ENCODE measurements at regions not wholly inside any gene's neighbourhood (a gene's known extent, or its start where the extent isn't known, plus 50 kb on each side); places are given as distances from the start of the nearest gene placed in this dataset.

DNA sequence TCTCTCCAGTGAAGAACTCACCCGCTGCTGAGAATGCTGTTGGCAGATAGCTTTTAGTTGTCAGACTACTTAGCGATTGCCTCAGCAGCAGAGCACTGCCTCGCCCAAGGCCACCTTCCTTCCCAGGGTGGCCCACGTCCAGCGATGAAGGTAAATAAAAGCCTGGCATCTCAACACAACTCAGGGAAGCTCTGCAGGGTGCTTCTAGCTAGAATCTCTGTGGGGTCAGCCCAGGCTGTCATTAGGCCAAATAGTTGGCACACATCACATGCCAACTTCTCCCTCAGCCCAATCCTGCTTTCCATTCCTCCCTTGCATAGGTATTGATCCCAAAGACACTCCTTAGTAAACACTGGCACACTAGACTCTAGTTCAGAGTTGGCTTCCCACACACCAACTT is 368.1 kb upstream of the TMTC1 start:
- no peak for DNase-seq (ENCODE audit: low spot score)

DNA sequence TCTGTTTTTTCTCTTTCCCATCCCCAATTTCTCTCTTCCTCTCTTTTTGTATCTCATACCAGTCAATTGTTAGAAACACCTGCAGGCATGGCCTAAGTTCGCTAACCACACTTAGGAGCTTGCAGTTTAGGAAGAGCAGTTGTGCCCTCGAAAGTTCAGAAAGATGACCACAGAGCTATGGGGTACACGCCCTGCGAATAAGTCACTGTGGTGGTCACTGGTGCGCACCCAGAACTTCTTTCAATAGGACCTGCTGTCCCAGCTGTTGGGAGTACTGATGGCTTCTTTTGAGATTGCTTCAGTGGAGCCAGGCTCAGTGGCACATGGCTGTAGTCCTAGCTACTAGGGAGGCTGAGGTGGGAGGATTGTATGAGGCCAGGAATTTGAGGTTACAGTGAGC is 362.8 kb upstream of the TMTC1 start:
- no peak for DNase-seq (ENCODE audit: low spot score)

GRCh38 chr12:30145684-30146032 is 361.9 kb upstream of the TMTC1 start:
- no peak for DNase-seq (ENCODE audit: low spot score)

DNA sequence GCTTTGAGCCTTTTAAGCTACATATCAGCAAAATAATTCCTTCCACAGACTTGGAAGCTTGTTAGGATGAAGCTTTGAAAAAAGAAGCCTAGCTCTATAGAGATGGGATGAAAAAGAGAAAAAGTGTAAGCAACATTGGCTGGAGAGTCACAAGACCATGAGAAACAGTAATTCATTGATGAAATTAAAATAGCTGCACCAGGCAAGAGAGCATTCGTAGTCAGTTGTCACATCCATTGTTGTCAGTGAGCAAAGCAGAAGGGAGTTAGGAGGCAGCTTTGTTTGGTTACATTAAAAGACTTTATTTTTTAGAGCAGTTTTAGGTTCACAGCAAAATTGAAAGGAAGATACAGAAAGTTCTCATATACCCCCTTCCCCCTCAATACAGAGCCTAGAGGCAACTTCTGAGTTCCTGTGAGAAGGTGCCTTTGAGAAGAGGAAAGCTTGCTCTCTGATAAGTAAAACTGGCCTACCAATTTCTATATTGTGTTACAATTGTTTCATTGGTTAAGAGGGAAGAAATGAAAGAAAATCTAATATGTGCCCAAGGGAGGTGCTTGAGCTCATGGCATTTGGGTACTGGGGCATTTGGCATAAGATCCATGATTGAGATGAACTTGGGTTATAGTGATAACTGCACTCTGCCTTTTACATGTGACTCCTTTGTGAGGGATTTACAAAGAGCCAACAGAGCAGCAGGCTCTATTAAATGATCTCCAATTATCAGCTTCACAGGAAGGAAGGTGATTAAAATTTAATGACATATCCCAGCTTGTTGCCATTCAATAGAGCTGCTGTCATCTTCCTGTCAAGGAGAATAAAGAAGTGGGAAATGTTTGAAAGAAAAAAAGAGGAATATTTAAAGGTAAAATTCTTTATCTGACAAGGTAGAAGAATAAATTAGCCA is 361.3 kb upstream of the TMTC1 start:
- no peak for DNase-seq (ENCODE audit: low spot score)

- no peak for DNase-seq (ENCODE audit: low spot score)
Measured at GRCh38 chr12:30142301-30142700, 358.6 kb upstream of the TMTC1 start.

DNA sequence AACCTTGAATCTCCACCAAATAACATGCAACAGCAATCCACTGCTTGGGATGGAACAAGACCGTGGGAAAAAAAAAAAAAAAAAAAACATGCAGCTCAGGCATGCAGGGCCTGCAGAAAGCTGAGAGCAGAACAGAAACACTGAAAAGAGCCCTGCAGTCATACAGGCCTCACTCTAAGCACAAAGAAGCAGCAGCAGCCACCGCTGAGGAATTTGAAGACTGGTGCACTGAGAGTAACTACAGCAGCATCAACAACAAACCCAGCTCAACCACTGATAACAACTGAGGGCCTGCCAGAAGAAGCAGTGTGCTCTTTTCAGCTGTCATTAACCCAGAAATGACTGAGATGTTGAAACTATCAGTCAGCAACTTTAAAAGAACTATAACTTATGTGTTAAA is 354.7 kb upstream of the TMTC1 start:
- no peak for DNase-seq (ENCODE audit: low spot score)

- no peak for DNase-seq (ENCODE audit: low spot score)
Measured at GRCh38 chr12:30136696-30137095, 353.0 kb upstream of the TMTC1 start.

DNA sequence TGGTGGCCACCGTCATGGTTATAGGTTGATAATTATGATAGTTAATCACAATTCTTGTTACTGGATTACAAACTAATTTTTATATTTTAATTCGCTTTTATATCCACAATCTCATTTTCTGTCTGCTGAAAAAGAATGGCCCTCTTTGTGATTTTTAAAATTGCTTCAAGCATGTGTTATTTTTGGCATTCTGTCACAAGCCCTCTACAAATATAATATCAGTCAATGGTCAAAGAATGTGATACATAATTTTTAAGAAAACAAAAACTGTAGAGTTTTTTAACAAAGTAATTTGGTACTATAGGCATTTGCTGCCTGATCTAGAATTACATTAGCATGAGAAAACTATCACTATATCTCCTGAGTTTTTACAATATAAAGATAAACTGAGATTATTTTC is 352.0 kb upstream of the TMTC1 start:
- no peak for DNase-seq (ENCODE audit: low spot score)

DNA sequence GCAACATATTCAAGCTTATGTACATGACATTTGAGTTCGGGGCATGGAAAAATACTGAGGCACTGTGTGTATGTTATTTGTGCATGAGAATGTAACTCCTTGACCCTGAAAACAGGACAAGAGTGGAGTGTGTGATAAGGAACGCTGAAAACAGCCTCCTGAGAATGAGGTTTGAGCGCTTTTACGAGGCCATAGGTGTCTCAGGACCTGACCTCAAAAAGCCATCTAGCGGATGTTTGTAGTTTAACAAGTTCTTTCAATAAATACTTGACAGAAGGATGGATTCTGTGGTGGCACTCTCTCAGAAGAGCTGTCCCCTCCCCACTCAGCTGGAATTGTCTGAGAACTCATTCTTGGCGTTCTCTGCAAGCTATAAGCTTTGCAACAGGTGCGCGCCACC is 350.5 kb upstream of the TMTC1 start:
- no peak for DNase-seq (ENCODE audit: low spot score)

DNA sequence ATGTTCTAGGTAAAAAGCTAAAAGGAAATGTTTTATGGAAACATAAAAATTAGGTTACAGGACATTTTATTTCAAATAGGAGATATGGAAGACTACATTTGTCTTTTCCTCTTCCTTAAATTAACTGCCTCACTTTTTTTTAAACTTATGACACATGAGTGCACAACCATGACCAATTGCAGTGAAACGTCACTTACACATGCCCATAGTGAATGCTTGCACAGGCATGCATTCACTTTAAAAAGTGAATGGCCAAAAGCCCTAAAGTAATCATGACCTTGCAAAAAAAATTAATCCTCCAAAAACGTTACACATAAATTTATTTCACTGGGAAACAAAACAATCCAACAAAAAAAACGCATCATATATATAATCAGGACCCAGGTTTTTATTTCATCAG is 343.2 kb upstream of the TMTC1 start:
- no peak for DNase-seq (ENCODE audit: low spot score)

DNA sequence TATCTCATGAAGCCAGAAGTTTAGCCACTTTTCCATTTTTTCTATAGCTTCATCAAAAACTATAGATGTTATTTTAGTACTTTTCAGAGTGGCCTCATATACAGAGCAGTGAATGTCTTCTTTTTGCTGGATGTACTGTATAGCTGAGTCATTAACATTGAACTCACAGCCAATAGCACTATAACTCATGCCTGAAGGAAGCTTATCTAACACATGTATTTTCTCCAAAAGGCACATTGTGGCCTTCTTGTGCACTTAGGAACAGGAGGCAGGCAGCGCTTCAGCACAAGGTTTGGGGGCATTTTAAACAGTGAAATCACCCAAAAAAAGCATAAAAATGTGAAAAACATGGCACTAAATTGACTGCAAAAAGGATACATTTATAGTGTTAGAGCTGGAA is 336.8 kb upstream of the TMTC1 start:
- DNase-seq (ENCODE audit: low spot score), result no peak

GRCh38 chr12:30117483-30117882 is 333.7 kb upstream of the TMTC1 start:
- no peak for DNase-seq (ENCODE audit: low spot score)

GRCh38 chr12:30111719-30112118 is 328.0 kb upstream of the TMTC1 start:
- no peak for DNase-seq (ENCODE audit: low spot score)

GRCh38 chr12:30110958-30111586 is 327.3 kb upstream of the TMTC1 start:
- DNase-seq (ENCODE audit: low spot score), result no peak

DNA sequence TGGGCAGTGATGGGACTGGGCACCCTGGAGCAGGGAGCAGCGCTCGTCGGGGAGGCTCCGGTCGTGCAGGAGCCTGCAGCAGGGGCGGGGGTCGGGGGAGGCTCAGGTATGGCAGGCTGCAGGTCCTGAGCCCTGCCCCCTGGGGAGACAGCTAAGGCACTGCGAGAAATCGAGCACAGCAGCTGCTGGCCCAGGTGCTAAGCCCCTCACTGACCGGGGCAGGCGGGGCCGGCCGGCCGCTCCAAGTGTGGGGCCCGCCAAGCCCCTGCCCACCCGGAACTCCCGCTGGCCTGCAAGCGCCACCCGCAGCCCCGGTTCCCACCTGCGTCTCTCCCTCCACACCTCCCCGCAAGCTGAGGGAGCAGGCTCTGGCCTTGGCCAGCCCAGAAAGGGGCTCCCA is 326.8 kb upstream of the TMTC1 start:
- no peak for DNase-seq (ENCODE audit: low spot score)

DNA sequence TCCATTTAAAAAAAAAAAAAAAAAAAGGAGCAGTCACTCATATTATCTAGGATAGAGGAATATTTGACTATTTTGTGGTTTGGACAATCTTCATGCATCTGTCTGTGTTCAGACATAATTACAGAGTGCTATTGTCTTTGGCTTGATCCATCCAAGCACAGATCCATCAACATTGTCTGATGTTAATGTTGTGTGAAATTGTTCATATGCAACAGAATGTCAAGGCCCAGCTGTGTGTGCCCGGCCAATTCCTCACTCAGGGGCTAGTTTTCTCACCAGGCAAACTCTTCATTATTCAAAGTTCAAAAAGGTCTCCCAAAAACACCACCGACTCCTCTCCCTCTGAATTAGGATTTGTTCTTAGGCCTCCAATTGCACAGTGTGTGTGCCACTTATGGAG is 324.9 kb upstream of the TMTC1 start:
- DNase-seq (ENCODE audit: low spot score), result no peak

GRCh38 chr12:30106204-30106965 is 322.6 kb upstream of the TMTC1 start:
- DNase-seq (ENCODE audit: low spot score), result no peak

GRCh38 chr12:30105505-30105904 is 321.8 kb upstream of the TMTC1 start:
- DNase-seq (ENCODE audit: low spot score), result no peak

- no peak for DNase-seq (ENCODE audit: low spot score)
Measured at GRCh38 chr12:30104971-30105370, 321.2 kb upstream of the TMTC1 start.

DNA sequence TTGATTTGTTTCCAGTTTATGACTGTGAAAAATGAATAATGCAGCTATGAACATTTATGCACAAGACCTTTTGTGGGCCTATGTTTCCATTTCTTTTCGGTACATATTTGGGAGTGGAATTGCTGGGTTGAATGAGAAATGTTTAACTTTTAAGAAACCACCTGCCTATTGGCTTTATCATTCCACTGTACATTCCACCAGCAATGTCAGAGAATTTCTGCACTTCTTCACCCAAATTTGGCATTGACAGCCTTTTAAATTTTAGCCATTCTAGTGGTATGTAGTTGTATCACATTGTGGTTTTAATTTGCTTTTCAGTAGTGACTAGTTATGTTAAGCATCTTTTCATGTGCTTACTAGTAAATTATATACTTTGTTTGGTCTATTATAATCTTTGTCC is 317.0 kb upstream of the TMTC1 start:
- DNase-seq (ENCODE audit: low spot score), result no peak

DNA sequence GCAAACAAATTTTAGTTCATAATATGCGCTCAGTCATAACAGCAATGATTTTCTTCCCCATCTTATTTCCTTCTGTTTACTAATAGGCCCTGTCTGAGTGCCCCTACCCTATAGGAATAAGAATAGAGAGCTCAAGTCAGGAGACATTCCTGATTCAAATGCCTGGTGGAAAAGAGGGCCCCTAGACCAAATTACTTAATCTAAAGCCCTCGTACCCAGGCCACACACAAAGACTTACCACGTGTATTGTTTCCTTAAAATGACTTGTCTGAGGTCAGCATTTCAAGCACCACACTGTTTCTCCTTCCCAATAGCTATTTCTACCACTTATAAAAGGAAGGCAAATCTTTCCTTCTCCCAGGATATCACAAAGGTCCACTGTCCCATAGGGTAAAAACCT is 314.9 kb upstream of the TMTC1 start:
- DNase-seq (ENCODE audit: low spot score), result no peak

- no peak for DNase-seq (ENCODE audit: low spot score)
Measured at GRCh38 chr12:30095511-30095910, 311.8 kb upstream of the TMTC1 start.

GRCh38 chr12:30092983-30093617 is 309.4 kb upstream of the TMTC1 start:
- DNase-seq (ENCODE audit: low spot score), result no peak

All from kidney tubule cell (primary cell).